GM21723 (cell line): ENCODE measurements at regions not wholly inside any gene's neighbourhood (a gene's known extent, or its start where the extent isn't known, plus 50 kb on each side); places are given as distances from the start of the nearest gene placed in this dataset.
A peak's percentile ranks its signal among the peaks of the same experiment; 100 is the strongest.
"Not testable (repeated sequence)": the region's sequence is repeated elsewhere in the genome, so short reads cannot be mapped to it uniquely, and the experiment has no call there.

ENCODE experiments used
- ATAC-seq: cut with Tn5 transposase; IDR thresholded peaks from one replicate; pipeline ENCODE4 v1.9.1; 2021; ENCODE audit warnings: mild to moderate bottlenecking, moderate library complexity; ENCODE audit not compliant: unreplicated experiment

- no peak for ATAC-seq
Observed at GRCh38 chr1:87398641-87399040, 70.0 kb downstream of the LMO4 start.

- ATAC-seq, result no peak
Observed at GRCh38 chr1:87399264-87399663, 70.6 kb downstream of the LMO4 start.

GRCh38 chr1:87399701-87400100 is 71.0 kb downstream of the LMO4 start:
- no peak for ATAC-seq

GRCh38 chr1:87400813-87401212 is 72.1 kb downstream of the LMO4 start:
- ATAC-seq, result no peak

- ATAC-seq, result no peak
Observed at GRCh38 chr1:87402241-87403002, 73.7 kb downstream of the LMO4 start.

GRCh38 chr1:87403061-87403820 is 74.6 kb downstream of the LMO4 start:
- ATAC-seq, result no peak

GRCh38 chr1:87404296-87404695 is 75.6 kb downstream of the LMO4 start:
- ATAC-seq, result no peak

- no peak for ATAC-seq
Observed at GRCh38 chr1:87408665-87409248, 80.1 kb downstream of the LMO4 start.

GRCh38 chr1:87410776-87411480 is 82.2 kb downstream of the LMO4 start:
- no peak for ATAC-seq

- not testable (repeated sequence) for ATAC-seq
Observed at GRCh38 chr1:87413846-87414245, 85.2 kb downstream of the LMO4 start.

- ATAC-seq, result no peak
Observed at GRCh38 chr1:87418048-87418447, 89.4 kb downstream of the LMO4 start.

- ATAC-seq, result no peak
Observed at GRCh38 chr1:87421809-87422208, 93.1 kb downstream of the LMO4 start.

- ATAC-seq, result no peak
Observed at GRCh38 chr1:87424541-87424940, 95.9 kb downstream of the LMO4 start.

GRCh38 chr1:87426463-87427249 is 98.0 kb downstream of the LMO4 start:
- no peak for ATAC-seq

GRCh38 chr1:87428367-87428766 is 99.7 kb downstream of the LMO4 start:
- ATAC-seq, result no peak

- no peak for ATAC-seq
Observed at GRCh38 chr1:87428883-87429282, 100.2 kb downstream of the LMO4 start.

- ATAC-seq, result no peak
Observed at GRCh38 chr1:87432685-87433084, 104.0 kb downstream of the LMO4 start.

- ATAC-seq, result not testable (repeated sequence)
Observed at GRCh38 chr1:87433101-87433500, 104.4 kb downstream of the LMO4 start.

- peak; percentile 72 for ATAC-seq
Observed at GRCh38 chr1:87435484-87435883, 106.8 kb downstream of the LMO4 start.

- ATAC-seq, result not testable (repeated sequence)
Observed at GRCh38 chr1:87436115-87436514, 107.4 kb downstream of the LMO4 start.
